ENCODE measurements at regions not wholly inside any gene's neighbourhood (a gene's known extent, or its start where the extent isn't known, plus 50 kb on each side); places are given as distances from the start of the nearest gene placed in this dataset.

DNA sequence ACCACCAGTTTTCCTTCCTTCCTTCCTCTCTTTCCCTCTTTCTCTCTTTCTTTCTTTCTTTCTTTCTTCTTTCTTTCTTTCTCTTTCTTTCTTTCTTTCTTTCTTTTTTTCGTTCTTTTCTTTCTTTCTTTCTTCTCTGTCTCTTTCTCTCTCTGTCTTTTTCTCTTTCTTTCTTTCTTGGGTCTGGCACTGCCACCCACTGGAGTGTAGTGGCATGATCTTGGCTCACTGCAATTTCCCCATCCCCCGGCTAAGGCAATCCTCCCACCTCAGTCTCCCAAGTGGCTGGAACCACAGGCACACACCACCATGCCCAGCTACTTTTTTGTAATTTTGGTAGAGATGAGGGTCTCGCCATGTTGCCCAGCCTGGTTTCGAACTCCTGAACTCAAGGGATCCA, 51.6 kb upstream of the NHS start:
- H3K27ac Mint-ChIP-seq (ENCODE audit: low read depth, unreplicated experiment): no peak overlapping the region
- no peak for DNase-seq (ENCODE audit: unreplicated experiment)
- no TSS peak for BruUV-seq (replicated peaks)
- ChIA-PET CTCF (no interaction called here), POLR2A (no interaction called here)
- no peaks in the 10 kb centered on the region for H3K4me1 Mint-ChIP-seq (ENCODE audit: insufficient read depth, unreplicated experiment)
- TF ChIP-seq, protein P1, sequence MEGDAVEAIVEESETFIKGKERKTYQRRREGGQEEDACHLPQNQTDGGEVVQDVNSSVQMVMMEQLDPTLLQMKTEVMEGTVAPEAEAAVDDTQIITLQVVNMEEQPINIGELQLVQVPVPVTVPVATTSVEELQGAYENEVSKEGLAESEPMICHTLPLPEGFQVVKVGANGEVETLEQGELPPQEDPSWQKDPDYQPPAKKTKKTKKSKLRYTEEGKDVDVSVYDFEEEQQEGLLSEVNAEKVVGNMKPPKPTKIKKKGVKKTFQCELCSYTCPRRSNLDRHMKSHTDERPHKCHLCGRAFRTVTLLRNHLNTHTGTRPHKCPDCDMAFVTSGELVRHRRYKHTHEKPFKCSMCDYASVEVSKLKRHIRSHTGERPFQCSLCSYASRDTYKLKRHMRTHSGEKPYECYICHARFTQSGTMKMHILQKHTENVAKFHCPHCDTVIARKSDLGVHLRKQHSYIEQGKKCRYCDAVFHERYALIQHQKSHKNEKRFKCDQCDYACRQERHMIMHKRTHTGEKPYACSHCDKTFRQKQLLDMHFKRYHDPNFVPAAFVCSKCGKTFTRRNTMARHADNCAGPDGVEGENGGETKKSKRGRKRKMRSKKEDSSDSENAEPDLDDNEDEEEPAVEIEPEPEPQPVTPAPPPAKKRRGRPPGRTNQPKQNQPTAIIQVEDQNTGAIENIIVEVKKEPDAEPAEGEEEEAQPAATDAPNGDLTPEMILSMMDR (IDR thresholded peaks at IDR 0.05; ENCODE audit: unreplicated experiment): no peak
- no peaks in the 10 kb centered on the region for H3K36me3 Mint-ChIP-seq (ENCODE audit: insufficient read depth, unreplicated experiment)
- H3K9me3 Mint-ChIP-seq (ENCODE audit: unreplicated experiment): no peaks in the 10 kb centered on the region
- intact Hi-C loops (cut with micrococcal nuclease): no loop called here
- peaks cover 19% of the 10 kb centered on the region for H3K27me3 Mint-ChIP-seq (ENCODE audit: insufficient read depth, unreplicated experiment)
- no peak overlapping the region for H3K4me3 Mint-ChIP-seq (ENCODE audit: unreplicated experiment)

All from MCF 10A (cell line).